GM18526 (cell line): ENCODE measurements at regions not wholly inside any gene's neighbourhood (a gene's known extent, or its start where the extent isn't known, plus 50 kb on each side); places are given as distances from the start of the nearest gene placed in this dataset.

Experiments used
- POLR2A ChIP-seq: IDR thresholded peaks from 3 replicates; pipeline ENCODE4 v1.6.1; 2011; ENCODE audit not compliant: insufficient read length; ENCODE audit errors: extremely low read depth

DNA sequence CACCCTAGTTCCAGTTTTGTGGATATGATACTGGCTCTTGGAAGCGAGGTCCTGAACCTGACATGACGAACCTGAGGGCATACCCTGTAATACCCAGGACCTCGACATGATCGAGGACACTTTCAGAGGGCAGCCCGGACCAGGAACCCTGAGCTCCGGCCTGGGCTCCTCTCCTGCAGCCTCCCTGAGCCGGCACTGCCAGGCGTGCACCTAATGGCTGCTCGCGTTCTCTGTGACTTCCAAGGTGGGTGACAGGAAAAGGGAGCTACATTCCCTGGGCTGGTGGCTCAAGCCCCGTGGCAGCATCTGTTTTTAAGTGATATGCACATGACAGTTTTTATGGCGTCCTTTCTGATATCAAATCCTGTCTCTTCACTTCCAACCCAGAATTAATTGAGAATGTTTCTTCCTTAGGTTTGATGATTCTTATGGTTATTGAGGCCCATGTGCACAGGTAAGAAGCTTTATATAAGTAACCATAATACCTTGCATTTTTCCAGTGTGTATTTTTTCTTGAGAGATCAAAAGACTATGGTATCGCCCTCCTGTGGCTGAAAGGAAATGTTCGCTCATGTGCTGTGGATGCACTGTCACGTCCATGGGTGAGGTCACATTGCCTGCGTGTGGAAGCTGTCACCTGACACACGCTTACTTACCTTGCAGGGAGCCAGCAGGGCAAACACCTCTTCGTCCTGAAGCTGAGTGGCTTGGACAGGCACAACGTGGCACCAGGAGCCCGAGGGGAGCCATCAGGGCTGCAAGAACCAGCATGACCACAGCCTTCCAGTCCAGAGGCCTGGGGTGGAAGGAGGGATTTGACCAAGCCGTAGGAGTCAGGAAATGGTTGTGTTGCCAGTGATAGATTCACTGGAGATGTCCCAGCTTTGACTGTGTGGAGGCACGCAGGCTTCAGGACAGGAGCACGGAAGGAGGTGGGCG, 367.4 kb upstream of the MYT1L start:
- no peak for TF ChIP-seq POLR2A

DNA sequence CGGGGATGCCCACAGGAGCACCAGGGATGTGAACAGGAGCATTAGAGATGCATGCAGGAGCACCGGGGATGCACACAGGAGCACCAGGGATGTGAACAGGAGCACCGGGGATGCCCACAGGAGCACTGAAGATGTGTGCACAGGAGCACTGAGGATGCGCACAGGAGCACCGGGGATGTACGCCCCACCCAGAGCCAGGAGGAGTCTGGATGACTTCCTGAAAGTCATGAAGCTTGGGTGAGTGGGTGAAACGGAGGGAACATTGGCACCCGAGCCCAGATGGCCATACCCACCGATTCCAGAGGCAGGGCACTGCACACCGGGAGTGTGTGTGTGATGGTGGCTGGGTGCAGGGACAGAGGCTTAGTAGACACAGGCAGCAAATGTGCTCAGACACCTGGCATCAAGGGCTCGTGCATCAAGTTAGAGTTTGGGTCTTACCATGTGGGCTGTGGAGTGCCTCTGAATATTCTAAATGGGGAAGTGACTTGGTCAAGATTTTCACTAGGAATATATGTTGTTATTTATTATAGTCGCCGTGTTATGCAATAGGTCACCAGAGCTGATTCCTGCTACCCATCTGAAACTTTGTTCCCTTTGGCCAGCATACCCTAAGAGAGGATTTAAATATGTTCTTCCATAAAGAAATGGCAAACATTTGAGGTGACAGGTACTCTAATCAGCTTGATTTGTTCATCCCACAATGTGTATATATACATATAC, 365.8 kb upstream of the MYT1L start:
- TF ChIP-seq POLR2A: no peak

DNA sequence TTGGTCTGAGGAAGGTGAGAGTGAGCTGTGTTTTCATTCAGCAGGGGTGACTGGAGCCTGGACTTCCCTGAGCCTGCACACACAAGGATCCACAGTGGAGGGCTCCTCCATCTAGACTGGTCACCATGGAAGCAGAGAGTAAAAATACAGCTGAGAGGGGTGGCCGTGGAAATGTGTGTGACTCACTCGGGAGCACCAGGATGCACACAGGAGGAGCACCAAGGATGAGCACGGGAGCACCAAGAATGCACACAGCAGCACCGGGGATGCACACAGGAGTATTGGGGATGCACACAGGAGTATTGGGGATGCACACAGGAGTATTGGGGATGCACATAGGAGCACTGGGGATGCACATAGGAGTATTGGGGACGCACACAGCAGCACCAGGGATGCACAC, 365.2 kb upstream of the MYT1L start:
- no peak for TF ChIP-seq POLR2A

DNA sequence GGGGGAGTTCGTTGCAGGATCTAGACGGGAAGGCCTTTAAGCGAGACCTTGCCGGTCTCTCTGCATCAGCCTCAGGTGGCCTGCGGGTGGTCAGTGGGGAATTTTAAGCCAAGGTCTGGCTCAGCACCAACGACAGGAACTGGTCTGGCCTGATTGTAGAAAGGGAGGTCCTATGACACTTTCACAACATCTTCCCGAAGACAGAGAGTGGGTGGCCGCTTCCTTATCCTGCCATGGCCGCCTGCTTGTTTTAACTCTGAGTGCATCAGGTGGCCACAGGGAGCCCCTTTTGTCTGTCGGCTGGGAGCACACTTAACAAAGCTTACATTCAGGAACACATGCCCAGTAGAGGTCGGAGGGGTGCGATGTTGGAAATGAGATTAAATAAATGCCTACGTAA, 363.7 kb upstream of the MYT1L start:
- no peak for TF ChIP-seq POLR2A

DNA sequence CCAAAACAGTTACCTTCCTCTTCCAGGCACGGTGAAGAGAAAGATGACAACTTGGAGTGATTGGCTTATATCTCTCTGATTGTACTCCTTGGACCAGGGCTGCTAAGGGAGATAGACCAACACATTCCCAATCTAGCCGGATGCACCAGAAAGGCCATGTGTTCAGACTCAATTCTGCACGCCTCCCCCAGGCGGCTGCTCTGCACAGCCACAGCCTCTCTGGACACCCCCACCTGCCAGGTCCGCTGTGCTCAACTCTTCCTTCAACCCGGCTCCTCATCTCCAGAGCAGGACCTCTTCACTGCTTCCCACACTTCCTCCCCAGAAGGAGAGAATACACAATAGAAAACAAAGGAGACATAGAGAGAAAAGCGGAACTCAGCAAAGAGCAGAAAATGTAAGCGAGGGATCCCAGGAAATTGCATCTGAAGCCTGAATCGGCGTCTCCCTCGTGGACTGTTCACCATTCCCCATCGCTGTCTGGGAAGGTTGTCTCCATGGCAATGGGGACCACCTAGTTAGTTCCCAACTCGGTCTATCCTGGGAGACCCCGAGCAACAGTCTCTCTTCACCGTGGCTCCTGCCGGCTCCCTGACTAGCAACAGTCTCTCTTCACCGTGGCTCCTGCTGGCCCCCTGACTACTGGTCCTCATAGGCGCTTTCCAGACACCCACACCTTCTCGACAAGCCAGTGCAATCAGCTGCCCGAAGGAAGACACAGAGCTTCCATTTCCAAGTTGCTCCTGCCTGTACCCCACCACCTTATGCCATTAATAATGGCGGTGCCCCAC, 361.7 kb upstream of the MYT1L start:
- no peak for TF ChIP-seq POLR2A

DNA sequence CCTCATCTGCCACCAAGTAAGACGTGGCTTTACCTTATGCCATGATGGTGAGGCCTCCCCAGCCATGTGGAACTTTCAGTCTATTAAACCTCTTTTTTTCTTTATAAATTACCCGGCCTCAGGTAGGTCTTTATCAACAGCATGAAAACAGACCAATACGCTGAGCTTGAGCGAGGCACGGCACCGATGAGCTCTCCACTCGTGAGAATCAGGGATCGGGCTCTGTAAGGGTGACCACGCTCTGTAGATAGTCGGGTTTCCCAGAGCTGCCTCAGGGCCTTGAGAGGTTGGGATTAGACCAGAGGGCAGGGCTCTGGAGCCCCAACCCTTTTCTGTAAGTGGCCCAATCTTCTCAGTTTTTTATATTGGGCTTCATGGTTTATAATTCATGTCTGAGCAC, 360.3 kb upstream of the MYT1L start:
- no peak for TF ChIP-seq POLR2A

DNA sequence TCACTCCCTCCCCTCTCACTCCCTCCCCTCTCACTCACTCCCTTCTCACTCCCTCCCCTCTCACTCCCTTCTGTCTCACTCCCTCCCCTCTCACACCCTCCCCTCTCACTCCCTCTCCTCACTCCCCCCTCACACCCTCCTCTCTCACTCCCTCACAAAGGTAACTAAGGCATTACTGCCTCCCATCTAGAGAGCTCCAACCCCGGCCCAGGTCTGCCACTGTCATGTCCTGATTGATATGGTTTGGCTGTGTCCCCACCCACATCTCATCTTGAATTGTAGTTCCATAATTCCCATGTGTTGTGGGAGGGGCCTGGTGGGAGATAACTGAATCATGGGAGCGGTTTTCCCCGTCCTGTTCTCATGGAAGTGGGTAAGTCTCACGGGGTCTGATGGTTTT, 359.9 kb upstream of the MYT1L start:
- TF ChIP-seq POLR2A: no peak

DNA sequence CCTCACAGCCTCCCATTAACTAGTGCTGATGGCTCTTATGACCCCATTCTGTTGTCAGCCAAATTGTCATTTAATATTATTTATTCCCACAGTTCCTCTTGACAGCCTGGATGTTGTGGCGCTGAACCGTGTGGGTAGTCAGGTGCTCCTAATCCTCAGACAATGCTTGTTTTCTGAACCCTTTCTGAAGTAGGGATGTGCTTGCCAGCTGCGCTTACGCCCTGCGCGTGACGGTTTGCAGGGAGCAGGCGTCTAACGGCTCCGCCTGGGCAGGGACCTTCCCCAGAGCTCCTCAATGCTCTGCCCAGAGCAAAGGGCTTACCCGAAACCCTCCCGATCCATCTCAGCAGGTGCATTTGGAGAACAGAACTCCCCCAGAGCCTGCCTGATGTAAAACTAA, 358.2 kb upstream of the MYT1L start:
- TF ChIP-seq POLR2A: no peak

DNA sequence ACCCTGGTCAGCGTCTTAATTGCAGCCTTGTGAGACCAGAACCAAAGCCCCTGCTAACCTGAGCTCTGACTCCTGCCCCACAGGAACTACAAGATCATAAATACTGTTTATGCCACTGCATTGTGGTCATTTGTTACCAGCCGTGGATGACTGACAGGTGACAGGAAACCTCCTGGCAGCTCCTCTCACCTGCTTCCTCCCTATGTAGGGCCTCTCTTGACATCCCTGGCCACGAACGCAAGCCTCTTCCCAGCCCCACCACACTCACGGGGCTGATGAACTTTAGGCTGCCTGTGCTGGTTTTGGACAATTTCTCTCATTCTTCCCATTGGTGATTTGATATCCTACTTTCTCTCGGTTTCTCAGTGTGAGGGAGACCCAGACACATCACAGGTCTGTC, 357.2 kb upstream of the MYT1L start:
- TF ChIP-seq POLR2A: no peak

DNA sequence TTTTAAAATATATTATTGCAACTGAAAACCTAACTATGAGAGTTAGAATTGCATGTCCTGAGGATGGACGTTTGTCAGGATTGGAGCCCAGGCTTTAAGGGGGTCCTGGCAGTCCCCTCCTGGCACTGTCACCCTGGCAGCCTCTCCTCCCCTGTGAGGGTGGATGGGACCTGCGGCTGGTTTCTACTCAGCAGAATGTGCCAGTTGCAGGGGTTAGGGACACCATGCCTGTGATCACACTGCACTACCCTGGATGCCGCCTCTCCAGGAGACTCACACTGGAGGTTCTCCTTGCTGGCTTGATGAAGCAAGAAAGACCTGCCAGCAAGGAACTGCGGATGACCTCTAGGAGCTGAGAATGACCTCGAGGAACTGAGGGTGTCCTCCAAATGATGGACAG, 356.7 kb upstream of the MYT1L start:
- TF ChIP-seq POLR2A: no peak

DNA sequence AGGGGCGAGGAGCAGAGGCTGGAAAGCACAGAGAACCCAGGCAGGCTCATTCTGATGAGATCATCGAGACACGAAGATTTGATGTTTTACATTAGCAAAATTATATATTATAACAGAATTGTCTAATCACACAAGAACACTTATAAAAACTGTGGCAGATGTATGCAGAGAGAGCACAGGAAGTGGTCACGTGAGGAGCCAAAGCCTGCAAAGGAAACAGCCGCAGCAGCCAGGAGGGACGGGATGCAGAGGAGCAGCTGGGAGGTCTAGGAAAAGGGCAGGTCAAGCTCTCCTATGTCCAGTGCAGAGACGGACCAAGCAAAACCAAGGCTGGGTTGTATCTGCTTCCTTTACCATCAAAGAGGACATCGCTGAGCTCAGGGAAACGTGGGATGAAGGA, 355.1 kb upstream of the MYT1L start:
- no peak for TF ChIP-seq POLR2A

DNA sequence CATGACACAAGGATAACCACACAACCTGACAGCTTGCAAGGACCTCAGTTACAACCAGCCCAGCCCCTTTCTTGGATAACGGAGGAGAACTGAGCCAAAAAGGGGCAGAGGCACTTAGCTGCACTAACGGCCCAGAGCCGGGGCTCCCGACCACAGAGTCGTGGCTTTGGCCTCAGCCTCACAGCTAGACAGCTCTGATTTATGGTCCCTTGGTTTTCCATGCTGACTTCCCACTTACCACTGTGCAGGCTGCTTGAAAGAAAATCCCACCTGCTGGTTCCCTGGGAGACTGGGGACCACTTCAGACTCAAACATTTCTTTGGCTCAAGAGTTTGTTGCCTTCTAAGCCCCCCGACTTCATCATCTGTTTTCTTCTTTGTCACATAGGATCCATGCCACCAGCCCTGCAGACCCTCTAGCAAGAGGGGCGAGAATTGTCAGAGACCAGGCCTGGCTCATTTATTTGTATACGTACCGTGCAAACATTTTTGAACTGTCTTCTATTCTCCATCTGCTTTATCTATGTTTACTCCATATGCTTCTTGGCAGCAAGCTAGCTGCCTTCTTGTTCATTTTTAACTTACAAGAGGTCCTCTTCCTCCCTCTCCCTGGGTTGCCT, 352.6 kb upstream of the MYT1L start:
- no peak for TF ChIP-seq POLR2A

DNA sequence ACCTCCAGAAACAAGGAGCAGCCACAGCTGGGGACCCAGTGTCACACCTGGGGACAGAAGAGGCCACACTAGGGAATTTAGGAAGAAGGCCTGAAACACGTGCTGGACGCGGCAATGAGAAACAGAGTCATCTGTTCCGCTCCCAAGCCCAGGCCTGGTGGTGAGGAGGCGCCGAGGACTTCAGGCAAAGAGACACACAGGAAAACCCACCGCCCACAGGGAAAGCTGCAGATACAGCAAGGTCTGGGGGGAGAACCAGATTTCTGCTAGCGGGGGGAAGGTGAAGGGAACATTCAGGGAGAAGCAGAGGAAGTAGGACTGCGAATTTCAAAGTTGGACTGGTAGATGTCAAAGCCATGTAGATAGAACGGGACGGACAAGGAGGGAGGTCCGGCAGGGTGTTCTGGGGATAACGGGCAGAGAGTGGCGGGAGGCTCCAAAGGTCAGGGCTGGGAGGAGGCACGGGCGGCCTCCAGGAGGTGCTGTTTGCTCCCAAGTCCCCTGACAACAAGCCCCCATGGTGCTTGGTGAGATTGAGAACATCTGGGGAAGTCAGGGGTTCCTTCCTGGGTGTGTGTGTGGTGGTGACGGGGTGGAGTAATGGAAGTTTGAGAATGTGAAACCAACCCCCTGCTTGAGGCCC, 351.7 kb upstream of the MYT1L start:
- TF ChIP-seq POLR2A: no peak

DNA sequence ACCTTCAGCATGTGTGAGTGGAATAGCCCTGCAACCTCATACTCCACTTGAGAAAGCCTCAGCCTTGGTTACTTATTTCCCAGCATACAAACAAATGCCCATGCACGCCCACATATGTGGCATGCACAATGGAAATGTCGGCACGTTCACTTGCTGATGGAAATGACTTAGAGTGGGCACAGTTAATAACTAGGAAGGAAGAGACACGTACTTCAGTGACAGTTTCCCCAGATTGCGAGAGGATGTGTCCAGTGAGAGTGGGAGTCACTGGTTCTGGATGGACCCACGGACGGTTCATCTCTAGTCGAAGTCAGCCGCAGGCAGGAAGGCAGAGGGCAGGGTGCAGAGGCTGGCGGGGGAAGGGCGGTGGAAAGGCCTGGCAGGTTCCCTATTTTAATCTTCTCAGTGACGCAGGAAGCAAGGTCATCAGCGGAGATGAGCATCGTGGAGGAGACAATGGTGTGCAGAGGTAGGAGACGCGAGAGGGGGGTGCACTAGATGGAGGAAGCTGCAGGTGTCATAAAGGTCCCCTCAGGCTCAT, 350.7 kb upstream of the MYT1L start:
- TF ChIP-seq POLR2A: no peak
